Neural progenitor cell (in vitro differentiated cells): ENCODE measurements at regions not wholly inside any gene's neighbourhood (a gene's known extent, or its start where the extent isn't known, plus 50 kb on each side); places are given as distances from the start of the nearest gene placed in this dataset.

Source experiments
- CTCF ChIP-seq: fragments of 200-600 bp; sonication (generic); IDR thresholded peaks from 2 replicates; pipeline ENCODE4 v1.5.1; 2017; ENCODE audit warnings: antibody characterized with exemption, mild to moderate bottlenecking
- EZH2 ChIP-seq: fragments of 200-600 bp; sonication (generic); IDR thresholded peaks from 2 replicates; pipeline ENCODE4 v1.6.1; 2017; ENCODE audit warnings: antibody characterized with exemption, mild to moderate bottlenecking, moderate library complexity
- EZH2phosphoT487 ChIP-seq: fragments of 200-600 bp; sonication (generic); IDR thresholded peaks from 2 replicates; pipeline ENCODE4 v1.6.1; 2017; ENCODE audit warnings: antibody characterized with exemption

DNA sequence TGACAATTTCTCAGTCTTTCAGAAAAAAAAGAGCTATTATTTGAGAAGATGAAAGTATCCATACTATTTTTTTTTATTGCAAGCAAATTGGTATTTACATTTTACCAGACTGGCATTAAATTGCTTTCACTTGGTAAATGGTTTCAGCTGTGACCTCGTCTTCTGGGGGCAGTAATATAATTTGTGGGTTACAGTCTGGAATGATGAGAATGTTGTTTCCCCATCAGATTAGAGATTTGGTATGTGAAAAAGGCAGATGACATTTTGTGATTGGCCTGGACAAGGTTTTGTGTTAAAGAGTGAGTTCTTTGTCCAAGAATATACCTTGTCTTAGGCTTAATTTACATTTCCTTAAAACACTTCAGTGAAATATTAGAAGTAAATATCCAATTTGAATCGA, 390.1 kb upstream of the ST6GAL2 start:
- TF ChIP-seq CTCF (no peak), EZH2 (no peak), EZH2phosphoT487 (no peak)
